HG02973 (cell line): ENCODE measurements at regions not wholly inside any gene's neighbourhood (a gene's known extent, or its start where the extent isn't known, plus 50 kb on each side); places are given as distances from the start of the nearest gene placed in this dataset.

Experiments
- ATAC-seq: cut with Tn5 transposase; IDR thresholded peaks from one replicate; pipeline ENCODE4 v1.9.1; 2021; ENCODE audit warnings: moderate library complexity; ENCODE audit not compliant: unreplicated experiment

GRCh38 chr13:39159393-39159792, 121.1 kb downstream of the NHLRC3 start:
- no peak for ATAC-seq

DNA sequence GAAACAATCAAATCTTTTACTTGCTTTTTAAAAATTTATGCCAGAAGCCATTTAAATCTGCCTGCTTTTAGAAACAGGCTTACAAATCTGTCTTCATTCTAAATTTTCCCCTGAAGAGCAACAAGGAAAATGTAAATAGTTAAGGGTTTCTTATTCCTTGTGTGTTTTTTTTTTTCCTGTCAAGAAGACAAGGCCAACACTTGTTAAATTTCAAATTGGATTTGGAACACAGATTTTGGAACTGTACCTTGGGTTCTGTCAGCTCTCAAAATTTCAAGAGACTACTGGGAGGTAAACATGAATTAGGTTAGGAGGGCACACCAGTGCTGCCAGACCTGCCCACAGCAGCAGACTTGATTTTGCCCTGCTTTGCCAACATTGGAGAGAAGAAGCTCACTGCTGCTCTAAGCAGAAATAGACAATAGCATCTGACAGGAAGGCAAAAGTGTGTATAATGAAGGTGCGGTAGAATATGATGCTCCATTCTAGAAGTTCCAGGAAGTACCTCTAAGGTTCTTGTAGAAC, 121.7 kb downstream of the NHLRC3 start:
- ATAC-seq, result no peak

DNA sequence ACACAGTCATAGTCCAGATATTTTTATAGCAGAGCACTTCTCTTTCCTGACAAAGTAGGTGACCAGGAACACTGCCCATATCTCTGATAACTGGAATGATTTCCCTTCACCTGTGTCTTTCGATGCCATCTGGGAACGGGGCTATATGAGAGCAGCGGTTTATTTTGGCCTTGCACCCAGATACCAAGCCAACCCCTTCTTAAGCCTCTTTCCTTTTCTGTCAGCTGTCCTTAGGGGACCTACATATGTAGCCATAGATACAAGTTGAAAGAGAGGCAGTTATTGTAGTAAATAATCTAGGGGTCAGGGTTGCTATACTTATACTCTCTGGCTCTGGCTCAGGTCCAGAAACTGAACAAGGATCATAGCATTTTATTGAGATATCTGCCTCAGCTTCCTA, 128.8 kb downstream of the NHLRC3 start:
- no peak for ATAC-seq

GRCh38 chr13:39170711-39171110, 132.5 kb downstream of the NHLRC3 start:
- no peak for ATAC-seq

DNA sequence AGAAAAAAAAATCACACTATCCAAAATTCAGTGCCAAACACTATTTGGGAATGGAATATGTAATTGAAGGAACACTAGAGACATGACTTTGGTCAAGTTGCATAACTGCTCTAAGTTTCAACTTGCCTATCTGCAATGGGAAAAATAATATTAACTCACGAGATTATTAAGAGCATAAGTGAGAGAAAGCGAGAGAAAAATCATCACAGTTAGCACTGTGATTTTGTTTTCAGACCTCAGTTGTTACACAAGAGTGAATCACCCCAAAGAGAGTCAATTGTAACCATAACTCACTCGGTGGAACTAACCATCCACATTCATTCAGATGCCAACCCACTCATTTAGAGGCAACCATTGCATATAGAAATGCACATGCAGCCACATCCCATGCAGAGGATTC, 147.1 kb downstream of the NHLRC3 start:
- no peak for ATAC-seq

GRCh38 chr13:39186205-39186875, 148.1 kb downstream of the NHLRC3 start:
- no peak for ATAC-seq

- ATAC-seq, result no peak
Observed at GRCh38 chr13:39189778-39190177, 151.5 kb downstream of the NHLRC3 start.

- peak; percentile 85 for ATAC-seq
Observed at GRCh38 chr13:39196965-39197646, 158.8 kb downstream of the NHLRC3 start.

DNA sequence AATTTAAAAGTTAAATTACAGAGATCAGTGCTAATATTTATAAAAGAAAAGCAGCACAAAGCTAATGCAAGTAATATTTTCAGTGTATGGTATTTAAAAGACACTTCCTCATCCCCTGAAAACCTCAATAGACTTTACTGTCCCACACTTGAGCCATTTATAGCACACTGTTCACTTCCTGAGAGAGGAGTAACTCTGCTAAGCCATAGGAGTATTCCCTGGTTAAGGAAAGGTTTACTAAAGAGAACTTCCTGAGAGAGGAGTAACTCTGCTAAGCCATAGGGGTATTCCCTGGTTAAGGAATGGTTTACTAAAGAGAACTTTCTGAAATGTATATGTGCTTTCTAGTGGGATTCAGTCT, 159.4 kb downstream of the NHLRC3 start:
- ATAC-seq, result peak; percentile 40

DNA sequence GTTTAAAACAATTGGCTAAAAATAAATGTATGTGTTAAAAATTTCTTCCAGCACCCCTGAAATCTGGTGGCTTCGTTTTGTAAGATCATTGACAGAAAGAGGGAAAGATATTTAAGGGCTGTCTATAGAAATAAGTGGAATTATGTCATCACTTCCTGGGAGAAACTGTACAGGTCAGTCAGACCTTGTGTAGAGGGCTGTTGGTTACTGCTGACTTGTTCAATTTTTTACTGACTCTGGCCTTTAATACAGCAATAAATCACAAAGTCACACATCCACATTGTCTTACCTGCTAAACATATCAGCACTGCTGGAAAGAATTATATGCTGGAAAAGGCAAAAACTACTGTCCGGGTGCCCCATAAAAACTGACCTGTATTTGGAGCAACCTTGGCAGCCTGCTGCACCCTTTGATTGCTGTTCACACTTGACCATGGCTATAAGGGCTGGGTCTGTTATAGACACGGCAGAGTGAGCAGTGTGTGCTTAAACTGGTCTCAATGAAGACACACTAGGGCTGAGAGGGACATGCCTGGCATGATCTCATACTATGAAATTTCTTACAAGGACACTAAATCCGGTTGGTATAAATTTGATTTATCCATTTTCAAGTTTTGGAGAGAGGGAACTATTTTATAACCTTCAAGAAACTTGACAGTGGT, 162.1 kb downstream of the NHLRC3 start:
- no peak for ATAC-seq

- ATAC-seq, result no peak
Observed at GRCh38 chr13:39201180-39201579, 162.9 kb downstream of the NHLRC3 start.

GRCh38 chr13:39202746-39203145, 164.5 kb downstream of the NHLRC3 start:
- ATAC-seq, result no peak

DNA sequence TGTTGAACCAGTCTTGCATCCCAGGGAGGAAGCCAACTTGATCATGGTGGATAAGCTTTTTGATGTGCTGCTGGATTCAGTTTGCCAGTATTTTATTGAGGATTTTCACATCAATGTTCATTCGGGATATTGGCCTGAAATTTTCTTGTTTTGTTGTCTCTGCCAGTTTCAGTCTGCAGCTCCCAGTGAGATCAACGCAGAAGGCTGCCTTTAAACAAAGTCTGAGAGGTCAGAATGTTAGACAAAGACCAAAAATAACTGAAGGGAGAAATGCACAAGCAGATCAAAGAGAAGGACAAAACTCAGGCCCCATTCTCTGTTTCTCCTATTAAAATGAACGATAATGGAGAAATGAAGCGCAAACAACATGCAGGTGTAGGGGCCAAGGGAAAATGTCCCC, 170.4 kb downstream of the NHLRC3 start:
- ATAC-seq, result no peak

GRCh38 chr13:39209731-39210531, 171.7 kb downstream of the NHLRC3 start:
- ATAC-seq, result no peak

GRCh38 chr13:39210961-39211534, 172.8 kb downstream of the NHLRC3 start:
- ATAC-seq, result no peak

- ATAC-seq, result no peak
Observed at GRCh38 chr13:39215971-39216370, 177.7 kb downstream of the NHLRC3 start.

DNA sequence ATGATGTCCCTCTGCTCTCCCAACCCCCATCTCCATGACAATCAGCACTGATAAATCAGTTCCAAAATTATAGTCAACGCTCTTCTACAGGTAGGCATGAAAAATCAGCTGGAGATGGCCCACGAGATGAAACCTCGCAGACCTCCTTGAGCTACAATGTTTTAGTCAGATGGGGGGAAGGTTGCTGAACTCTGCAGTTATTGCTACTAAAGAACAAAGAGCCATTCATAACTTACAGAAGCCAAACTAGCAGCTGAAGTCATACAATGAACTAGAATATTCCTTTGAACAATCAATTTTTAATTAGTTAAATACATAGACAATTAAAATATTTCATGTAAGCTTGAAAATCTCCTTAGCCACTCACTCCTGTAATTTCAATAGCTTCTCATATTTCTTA, 179.2 kb downstream of the NHLRC3 start:
- ATAC-seq, result no peak

- ATAC-seq, result no peak
Observed at GRCh38 chr13:39224671-39225240, 186.5 kb downstream of the NHLRC3 start.

DNA sequence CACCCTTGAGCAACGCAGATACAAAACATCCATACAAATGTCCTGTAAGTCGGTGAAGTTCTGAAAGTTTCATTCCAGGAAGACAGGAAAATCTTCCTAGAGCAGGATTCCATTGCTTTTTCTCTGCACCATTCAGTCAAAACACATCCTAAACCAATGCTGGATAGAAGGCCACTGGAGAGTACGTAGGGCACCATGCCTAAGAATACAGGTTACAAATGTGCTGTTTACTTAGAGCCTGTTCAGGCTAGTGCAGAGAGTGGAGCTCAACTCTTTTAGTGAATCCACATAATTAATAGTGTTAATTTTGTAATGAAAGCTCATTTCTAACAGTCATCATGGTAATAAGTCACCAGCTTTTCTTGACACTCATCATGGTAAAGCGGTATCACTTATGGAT, 187.6 kb downstream of the NHLRC3 start:
- no peak for ATAC-seq

- ATAC-seq, result no peak
Observed at GRCh38 chr13:39226359-39226758, 188.1 kb downstream of the NHLRC3 start.
